GM18499 (cell line): ENCODE measurements at regions not wholly inside any gene's neighbourhood (a gene's known extent, or its start where the extent isn't known, plus 50 kb on each side); places are given as distances from the start of the nearest gene placed in this dataset.
A peak's percentile ranks its signal among the peaks of the same experiment; 100 is the strongest.
"Not testable (repeated sequence)": the region's sequence is repeated elsewhere in the genome, so short reads cannot be mapped to it uniquely, and the experiment has no call there.

Experiments
- ATAC-seq: cut with Tn5 transposase; IDR thresholded peaks from one replicate; pipeline ENCODE4 v1.9.1; 2021; ENCODE audit warnings: moderate number of reproducible peaks; ENCODE audit not compliant: insufficient read depth, unreplicated experiment

GRCh38 chr2:17208511-17208910 is 309.7 kb downstream of the RAD51AP2 start:
- no peak for ATAC-seq

- ATAC-seq = no peak
These were observed 311.5 kb downstream of the RAD51AP2 start for GRCh38 chr2:17206771-17207170.

GRCh38 chr2:17204214-17204613 is 314.0 kb downstream of the RAD51AP2 start:
- not testable (repeated sequence) for ATAC-seq

- ATAC-seq = peak; percentile 95
These were observed 315.6 kb downstream of the RAD51AP2 start for GRCh38 chr2:17202628-17203027.

- ATAC-seq = no peak
These were observed 318.5 kb downstream of the RAD51AP2 start for GRCh38 chr2:17199741-17200140.

- no peak for ATAC-seq
These were observed 321.9 kb downstream of the RAD51AP2 start for GRCh38 chr2:17196380-17196779.

- ATAC-seq = no peak
These were observed 323.2 kb downstream of the RAD51AP2 start for GRCh38 chr2:17195016-17195415.

- no peak for ATAC-seq
These were observed 324.2 kb downstream of the RAD51AP2 start for GRCh38 chr2:17194083-17194482.

GRCh38 chr2:17193433-17193890 is 324.8 kb downstream of the RAD51AP2 start:
- not testable (repeated sequence) for ATAC-seq

- no peak for ATAC-seq
These were observed 327.0 kb downstream of the RAD51AP2 start for GRCh38 chr2:17191223-17191622.

- no peak for ATAC-seq
These were observed 327.7 kb downstream of the RAD51AP2 start for GRCh38 chr2:17190527-17190926.

GRCh38 chr2:17188721-17189120 is 329.5 kb downstream of the RAD51AP2 start:
- ATAC-seq = no peak

GRCh38 chr2:17184512-17184911 is 333.7 kb downstream of the RAD51AP2 start:
- ATAC-seq = no peak

GRCh38 chr2:17182399-17182798 is 335.8 kb downstream of the RAD51AP2 start:
- ATAC-seq = no peak

GRCh38 chr2:17181051-17181752 is 337.0 kb downstream of the RAD51AP2 start:
- ATAC-seq = no peak

- ATAC-seq = no peak
These were observed 339.0 kb downstream of the RAD51AP2 start for GRCh38 chr2:17179145-17179808.

- no peak for ATAC-seq
These were observed 341.2 kb downstream of the RAD51AP2 start for GRCh38 chr2:17177088-17177487.

- peak; percentile 52 for ATAC-seq
These were observed 346.7 kb downstream of the RAD51AP2 start for GRCh38 chr2:17171446-17172049.

GRCh38 chr2:17166506-17166905 is 351.7 kb downstream of the RAD51AP2 start:
- no peak for ATAC-seq

- ATAC-seq = no peak
These were observed 353.7 kb downstream of the RAD51AP2 start for GRCh38 chr2:17164550-17164949.

- no peak for ATAC-seq
These were observed 354.6 kb downstream of the RAD51AP2 start for GRCh38 chr2:17163638-17164037.
